Neural cell (in vitro differentiated cells): ENCODE measurements at regions not wholly inside any gene's neighbourhood (a gene's known extent, or its start where the extent isn't known, plus 50 kb on each side); places are given as distances from the start of the nearest gene placed in this dataset.

ENCODE experiments used
- H2AFZ ChIP-seq: fragments of 200-600, 300-800 bp; sonication (generic), shearing (Covaris generic); 2 replicates; pipeline ENCODE4 v1.6.0; 2014; ENCODE audit warnings: low read depth, mild to moderate bottlenecking, antibody characterized with exemption, low read length, moderate library complexity
- H3F3A ChIP-seq: fragments of 200-600 bp; shearing (Covaris generic); 2 replicates; pipeline ENCODE4 v1.6.1; 2016; ENCODE audit warnings: mild to moderate bottlenecking, moderate library complexity, mixed read lengths, antibody characterized with exemption, low read length; ENCODE audit not compliant: insufficient read depth, poor library complexity, severe bottlenecking
- H3K27ac ChIP-seq: fragments of 200-600, 300-800 bp; sonication (generic), shearing (Covaris generic); 2 replicates; pipeline ENCODE4 v1.5.1; 2014; ENCODE audit warnings: mild to moderate bottlenecking, low read length, moderate library complexity
- H3K27me3 ChIP-seq: fragments of 300-800, 200-600 bp; sonication (generic), shearing (Covaris generic); 2 replicates; pipeline ENCODE4 v1.6.0; 2014; ENCODE audit warnings: mild to moderate bottlenecking, low read depth, low read length, moderate library complexity; ENCODE audit not compliant: insufficient read depth
- H3K36me3 ChIP-seq: fragments of 300-800, 200-600 bp; sonication (generic), shearing (Covaris generic); 2 replicates; pipeline ENCODE4 v1.5.1; 2014; ENCODE audit warnings: mild to moderate bottlenecking, antibody characterized with exemption, low read length, moderate library complexity; ENCODE audit not compliant: insufficient read depth
- H3K4me2 ChIP-seq: fragments of 300-800, 200-600 bp; sonication (generic), shearing (Covaris generic); 2 replicates; pipeline ENCODE4 v1.6.0; 2014; ENCODE audit warnings: mild to moderate bottlenecking, low read length
- H3K4me3 ChIP-seq: fragments of 300-800, 200-600 bp; sonication (generic), shearing (Covaris generic); 2 replicates; pipeline ENCODE4 v1.5.1; 2014; ENCODE audit warnings: mild to moderate bottlenecking, low read length, moderate library complexity
- H3K79me2 ChIP-seq: fragments of 200-600 bp; shearing (Covaris generic); replicated peaks from 2 replicates; pipeline ENCODE4 v1.6.0; 2014; ENCODE audit warnings: mild to moderate bottlenecking, low read length, moderate library complexity; ENCODE audit not compliant: insufficient read depth
- H3K9ac ChIP-seq: fragments of 300-800, 200-600 bp; sonication (generic), shearing (Covaris generic); 2 replicates; pipeline ENCODE4 v1.6.1; 2016; ENCODE audit warnings: mild to moderate bottlenecking, low read length, mixed read lengths
- H3K9me2 ChIP-seq: fragments of 200-600 bp; shearing (Covaris generic); 2 replicates; pipeline ENCODE4 v1.6.1; 2016; ENCODE audit warnings: mild to moderate bottlenecking, low read length, mixed read lengths; ENCODE audit not compliant: insufficient read depth
- H3K9me3 ChIP-seq: fragments of 200-600, 300-800 bp; sonication (generic), shearing (Covaris generic); 2 replicates; pipeline ENCODE4 v1.6.1; 2016; ENCODE audit warnings: mild to moderate bottlenecking, mixed run types, low read length, moderate library complexity, mixed read lengths
- H4K20me1 ChIP-seq: fragments of 200-600 bp; shearing (Covaris generic); 2 replicates; pipeline ENCODE4 v1.6.1; 2016; ENCODE audit warnings: mild to moderate bottlenecking, mixed run types; ENCODE audit not compliant: insufficient read depth
- CTCF ChIP-seq: fragments of 450-650 bp; IDR thresholded peaks from 2 replicates; pipeline ENCODE4 v1.5.1; 2014; ENCODE audit warnings: antibody characterized with exemption, mild to moderate bottlenecking, moderate library complexity; ENCODE audit not compliant: poor library complexity, severe bottlenecking
- EP300 ChIP-seq: fragments of 450-650 bp; conservative IDR thresholded peaks from 2 replicates; pipeline ENCODE4 v1.6.1; 2014; ENCODE audit warnings: antibody characterized with exemption, mild to moderate bottlenecking, moderate library complexity; ENCODE audit not compliant: poor library complexity, severe bottlenecking
- EZH2 ChIP-seq: fragments of 200-600, 300-800 bp; shearing (Covaris generic), sonication (generic); IDR thresholded peaks from 2 replicates; pipeline ENCODE4 v1.6.1; 2014; ENCODE audit warnings: antibody characterized with exemption, low read length, borderline replicate concordance, mild to moderate bottlenecking; ENCODE audit not compliant: insufficient read depth, poor library complexity, severe bottlenecking
- MXI1 ChIP-seq: fragments of 450-650 bp; conservative IDR thresholded peaks from 2 replicates; pipeline ENCODE4 v1.6.1; 2014; ENCODE audit warnings: antibody characterized with exemption, mild to moderate bottlenecking; ENCODE audit not compliant: poor library complexity, severe bottlenecking
- POLR2AphosphoS5 ChIP-seq: IDR thresholded peaks from 2 replicates; pipeline ENCODE4 v1.6.1; 2012
- RAD21 ChIP-seq: fragments of 450-650 bp; conservative IDR thresholded peaks from 2 replicates; pipeline ENCODE4 v1.6.1; 2014; ENCODE audit warnings: antibody characterized with exemption, mild to moderate bottlenecking, moderate library complexity
- REST ChIP-seq: IDR thresholded peaks from 2 replicates; pipeline ENCODE4 v1.6.1; 2012; ENCODE audit warnings: borderline replicate concordance
- SMC3 ChIP-seq: fragments of 450-650 bp; conservative IDR thresholded peaks from 2 replicates; pipeline ENCODE4 v1.6.1; 2014; ENCODE audit warnings: antibody characterized with exemption, mild to moderate bottlenecking, moderate library complexity; ENCODE audit not compliant: poor library complexity
- TAF1 ChIP-seq: IDR thresholded peaks from 2 replicates; pipeline ENCODE4 v1.6.1; 2012; ENCODE audit warnings: low read depth

DNA sequence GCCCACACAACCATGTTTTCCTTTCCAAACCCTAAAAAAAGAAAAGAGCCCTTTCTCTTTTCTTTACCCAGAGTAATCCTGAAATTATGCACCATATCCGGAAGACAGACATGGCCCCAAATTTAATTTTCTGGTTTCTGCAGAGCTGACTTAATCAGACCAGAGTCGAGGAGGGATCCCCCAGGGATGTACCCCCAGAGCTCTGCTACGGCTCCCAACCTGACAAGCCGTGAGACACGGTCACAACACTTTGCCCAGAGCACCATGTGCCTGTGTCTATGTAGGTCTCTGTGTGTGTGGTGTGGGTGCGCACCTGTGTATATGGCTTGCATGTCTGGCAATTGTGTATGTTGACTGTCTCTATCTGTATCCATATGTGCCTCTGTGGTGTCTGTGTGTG lies 77.6 kb upstream of the CLMN start:
- TF ChIP-seq SMC3: no peak
- TF ChIP-seq REST: no peak
- TF ChIP-seq EP300: no peak
- no peak for TF ChIP-seq MXI1
- no peak for TF ChIP-seq EZH2
- Histone ChIP-seq H3K9me3 (no peaks in the 10 kb centered on the region), H3F3A (no peaks in the 10 kb centered on the region), H4K20me1 (no peaks in the 10 kb centered on the region), H3K9ac (no peak overlapping the region), H3K36me3 (no peaks in the 10 kb centered on the region), H3K27me3 (no peaks in the 10 kb centered on the region), H2AFZ (no peak overlapping the region), H3K9me2 (no peaks in the 10 kb centered on the region), H3K27ac (no peak overlapping the region), H3K4me3 (no peak overlapping the region), H3K4me2 (no peak overlapping the region), H3K79me2 (no peaks in the 10 kb centered on the region)

DNA sequence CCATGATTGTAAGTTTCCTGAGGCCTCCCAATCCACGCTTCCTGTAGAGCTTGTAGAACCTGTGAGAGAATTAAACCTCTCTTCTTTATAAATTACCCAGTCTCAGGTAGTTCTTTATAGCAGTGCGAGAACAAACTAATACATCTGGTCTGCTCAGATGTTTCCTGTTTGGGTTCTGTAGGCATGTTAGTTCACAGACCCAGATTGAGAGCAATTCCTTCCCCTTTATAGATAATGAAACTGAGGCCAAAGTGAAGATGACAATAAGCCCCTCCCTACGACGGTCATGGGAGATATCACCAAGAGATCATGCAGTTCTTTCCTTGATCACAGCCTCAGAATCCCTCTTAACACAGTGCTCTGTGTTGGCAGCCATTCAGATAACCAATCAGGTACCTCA lies 76.5 kb upstream of the CLMN start:
- no peaks in the 10 kb centered on the region for H4K20me1 ChIP-seq

More for the DNA sequence above, 76.5 kb upstream of the CLMN start:
- no peaks in the 10 kb centered on the region for H3F3A ChIP-seq
- H3K9ac ChIP-seq: no peak overlapping the region
- no peak overlapping the region for H2AFZ ChIP-seq
- H3K27ac ChIP-seq: no peak overlapping the region
- no peaks in the 10 kb centered on the region for H3K79me2 ChIP-seq
- no peak overlapping the region for H3K4me3 ChIP-seq
- no peaks in the 10 kb centered on the region for H3K27me3 ChIP-seq
- H3K4me2 ChIP-seq: no peak overlapping the region
- H3K9me3 ChIP-seq: no peaks in the 10 kb centered on the region
- no peaks in the 10 kb centered on the region for H3K9me2 ChIP-seq
- no peaks in the 10 kb centered on the region for H3K36me3 ChIP-seq
- TF ChIP-seq EP300 (no peak), MXI1 (no peak), RAD21 (no peak), TAF1 (no peak), SMC3 (no peak), REST (no peak), POLR2AphosphoS5 (no peak), EZH2 (no peak), CTCF (no peak)
